Breast epithelium (tissue), 4 donors: ENCODE measurements at regions not wholly inside any gene's neighbourhood (a gene's known extent, or its start where the extent isn't known, plus 50 kb on each side); places are given as distances from the start of the nearest gene placed in this dataset.
"Not testable (repeated sequence)": the region's sequence is repeated elsewhere in the genome, so short reads cannot be mapped to it uniquely, and the experiment has no call there.

ENCODE experiments used
- DNase-seq, 2 donors: peaks; one replicate each; pipeline ENCODE4 v3.0.0-alpha.2; 2019; ENCODE audit warnings: low spot score in 2 of 2
- H3K27ac ChIP-seq, 2 donors: fragments of 200-600 bp; sonication (generic) in 1 of 2; one replicate each; pipeline ENCODE4 v1.5.1; 2016 to 2019; ENCODE audit warnings: mild to moderate bottlenecking in 1 of 2
- H3K27me3 ChIP-seq, 2 donors: fragments of 200-600 bp; sonication (generic) in 1 of 2; one replicate each; pipeline versions ENCODE4 v1.5.1 to v1.6.0; 2017 to 2019; ENCODE audit warnings: control low read depth in 1 of 2, mild to moderate bottlenecking in 1 of 2
- H3K36me3 ChIP-seq: fragments of 200-600 bp; one replicate; pipeline ENCODE4 v1.5.1; 2019
- H3K4me1 ChIP-seq, 2 donors: fragments of 200-600 bp; sonication (generic); one replicate each; pipeline ENCODE4 v1.5.1; 2016 to 2019; ENCODE audit warnings: control low read depth in 1 of 2
- H3K4me3 ChIP-seq, 3 donors: fragments of 200-600 bp; sonication (generic); 1 replicate in 2 of 3; 2 replicates in 1 of 3; pipeline ENCODE4 v1.5.1; 2016 to 2019; ENCODE audit warnings: mild to moderate bottlenecking in 3 of 3, moderate library complexity in 2 of 3
- H3K9me3 ChIP-seq, 2 donors: fragments of 200-600 bp; sonication (generic) in 1 of 2; one replicate each; pipeline ENCODE4 v1.5.1; 2016 to 2019; ENCODE audit warnings: control low read depth in 1 of 2
- CTCF ChIP-seq, 3 donors: fragments of 450-650 bp; IDR thresholded peaks; one replicate each; pipeline ENCODE4 v1.5.1; 2016 to 2017; ENCODE audit warnings: antibody characterized with exemption in 3 of 3, mild to moderate bottlenecking in 3 of 3, moderate library complexity in 3 of 3
- POLR2A ChIP-seq: fragments of 450-650 bp; IDR thresholded peaks from one replicate; pipeline ENCODE4 v1.6.1; 2016; ENCODE audit warnings: antibody characterized with exemption, mild to moderate bottlenecking, moderate library complexity
- POLR2AphosphoS5 ChIP-seq, 3 donors: sonication (generic); formaldehyde crosslinking; IDR thresholded peaks; one replicate each; pipeline ENCODE4 v1.6.1; 2017; ENCODE audit warnings: antibody characterized with exemption in 3 of 3
- intact Hi-C: fragments of 100-400 bp; cut with DNase I; formaldehyde crosslinking; loops from one replicate; pipeline ENCODE4 v1.15.1; 2023; ENCODE audit warnings: low total_unique reads

DNA sequence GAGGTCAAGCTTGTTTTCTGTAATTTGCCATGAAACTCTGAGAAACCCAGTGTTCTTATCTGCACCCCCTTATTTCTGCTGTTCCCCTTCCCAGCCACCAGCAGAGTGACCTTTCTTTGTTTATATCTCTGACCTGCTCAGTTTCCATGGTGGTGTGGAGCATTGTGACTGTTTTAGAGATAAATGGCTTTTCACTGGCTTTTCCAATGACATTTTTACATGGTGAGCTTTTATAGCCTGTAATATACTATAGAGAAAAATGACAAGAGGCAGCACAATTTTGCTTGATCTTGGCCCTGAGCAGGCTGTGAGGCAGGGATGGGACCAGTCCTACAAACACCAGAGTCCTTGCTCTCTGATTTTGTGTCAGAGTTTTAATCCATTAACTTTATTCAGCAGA is 233.9 kb downstream of the FAT3 start:
- no peak overlapping the region for H3K4me3 ChIP-seq
- H3K9me3 ChIP-seq: no peaks in the 10 kb centered on the region
- no peaks in the 10 kb centered on the region for H3K36me3 ChIP-seq
- DNase-seq: no peak
- no peaks in the 10 kb centered on the region for H3K4me1 ChIP-seq
- no peaks in the 10 kb centered on the region for H3K27me3 ChIP-seq
- intact Hi-C loops: no loop called here
- no peak overlapping the region for H3K27ac ChIP-seq
- TF ChIP-seq POLR2A (no peak), CTCF (IDR thresholded peaks at IDR 0.05) (no peak), POLR2AphosphoS5 (IDR thresholded peaks at IDR 0.05) (no peak)

GRCh38 chr11:92460213-92460612 is 235.6 kb downstream of the FAT3 start:
- Histone ChIP-seq H3K4me3 (no peak overlapping the region), H3K36me3 (no peaks in the 10 kb centered on the region), H3K4me1 (no peaks in the 10 kb centered on the region), H3K27ac (no peak overlapping the region), H3K9me3 (no peaks in the 10 kb centered on the region), H3K27me3 (no peaks in the 10 kb centered on the region)
- intact Hi-C loops: no loop called here
- no peak for DNase-seq
- TF ChIP-seq CTCF (IDR thresholded peaks at IDR 0.05): no peak
- no peak for TF ChIP-seq POLR2A
- no peak for TF ChIP-seq POLR2AphosphoS5 (IDR thresholded peaks at IDR 0.05)

- TF ChIP-seq CTCF (IDR thresholded peaks at IDR 0.05) (no peak), POLR2AphosphoS5 (IDR thresholded peaks at IDR 0.05) (no peak), POLR2A (no peak)
- Histone ChIP-seq H3K27ac (no peak overlapping the region), H3K27me3 (no peaks in the 10 kb centered on the region), H3K36me3 (no peaks in the 10 kb centered on the region), H3K4me3 (no peak overlapping the region), H3K4me1 (no peaks in the 10 kb centered on the region), H3K9me3 (no peaks in the 10 kb centered on the region)
- DNase-seq: no peak
- intact Hi-C loops: no loop called here
Measured at GRCh38 chr11:92461447-92461846, 236.8 kb downstream of the FAT3 start.

DNA sequence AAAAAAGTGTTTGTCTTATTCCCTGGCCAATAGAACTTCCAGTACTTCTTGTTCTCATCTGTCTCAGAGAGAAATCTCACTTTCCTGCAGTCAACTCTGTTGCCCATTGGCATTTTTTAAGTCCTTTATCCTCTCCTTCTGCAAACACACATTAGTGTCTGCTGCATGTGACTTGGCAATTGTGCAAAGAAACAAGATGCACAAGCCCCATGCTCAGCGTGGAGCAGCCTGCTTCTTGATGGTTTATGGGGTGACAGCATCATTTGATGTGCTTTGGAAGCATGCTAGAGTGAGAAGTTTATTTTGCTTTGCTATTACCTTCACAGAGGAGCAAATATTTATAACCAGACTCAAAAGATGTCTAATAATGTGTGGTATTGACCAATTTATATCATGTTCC is 238.2 kb downstream of the FAT3 start:
- H3K4me3 ChIP-seq: no peak overlapping the region
- no peaks in the 10 kb centered on the region for H3K4me1 ChIP-seq
- H3K36me3 ChIP-seq: no peaks in the 10 kb centered on the region
- H3K27me3 ChIP-seq: no peaks in the 10 kb centered on the region
- H3K9me3 ChIP-seq: no peaks in the 10 kb centered on the region
- intact Hi-C loops: no loop called here
- no peak overlapping the region for H3K27ac ChIP-seq
- no peak for DNase-seq
- TF ChIP-seq POLR2A: no peak
- TF ChIP-seq POLR2AphosphoS5 (IDR thresholded peaks at IDR 0.05): no peak
- TF ChIP-seq CTCF (IDR thresholded peaks at IDR 0.05): no peak

GRCh38 chr11:92464822-92465221 is 240.2 kb downstream of the FAT3 start:
- intact Hi-C loops: no loop called here
- H3K4me3 ChIP-seq: no peak overlapping the region
- H3K36me3 ChIP-seq: no peaks in the 10 kb centered on the region
- TF ChIP-seq CTCF (IDR thresholded peaks at IDR 0.05): no peak
- no peak for TF ChIP-seq POLR2A
- TF ChIP-seq POLR2AphosphoS5 (IDR thresholded peaks at IDR 0.05): no peak
- no peak overlapping the region for H3K27ac ChIP-seq
- no peaks in the 10 kb centered on the region for H3K9me3 ChIP-seq
- no peak for DNase-seq
- H3K27me3 ChIP-seq: no peaks in the 10 kb centered on the region
- no peaks in the 10 kb centered on the region for H3K4me1 ChIP-seq

DNA sequence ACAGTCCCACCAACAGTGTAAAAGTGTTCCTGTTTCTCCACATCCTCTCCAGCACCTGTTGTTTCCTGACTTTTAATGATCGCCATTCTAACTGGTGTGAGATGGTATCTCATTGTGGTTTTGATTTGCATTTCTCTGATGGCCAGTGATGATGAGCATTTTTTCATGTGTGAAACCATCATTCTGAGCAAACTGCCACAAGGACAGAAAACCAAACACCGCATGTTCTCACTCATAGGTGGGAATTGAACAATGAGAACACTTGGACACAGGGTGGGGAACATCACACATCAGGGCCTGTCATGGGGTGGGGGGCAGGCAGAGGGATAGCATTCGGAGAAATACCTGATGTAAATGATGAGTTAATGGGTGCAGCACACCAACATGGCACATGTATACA is 240.8 kb downstream of the FAT3 start:
- H3K4me1 ChIP-seq, H3K4me3 ChIP-seq, DNase-seq, H3K9me3 ChIP-seq, H3K36me3 ChIP-seq, intact Hi-C loops, H3K27me3 ChIP-seq, H3K27ac ChIP-seq: not testable (repeated sequence)
